LNCAP (cell line): ENCODE measurements at regions not wholly inside any gene's neighbourhood (a gene's known extent, or its start where the extent isn't known, plus 50 kb on each side); places are given as distances from the start of the nearest gene placed in this dataset.

Experiments
- TF ChIP-seq, protein P1 (sequence below): fragments of 450-650 bp; IDR thresholded peaks from 2 replicates; pipeline ENCODE4 v1.5.1; 2017; ENCODE audit warnings: mild to moderate bottlenecking

- TF ChIP-seq, protein P1, sequence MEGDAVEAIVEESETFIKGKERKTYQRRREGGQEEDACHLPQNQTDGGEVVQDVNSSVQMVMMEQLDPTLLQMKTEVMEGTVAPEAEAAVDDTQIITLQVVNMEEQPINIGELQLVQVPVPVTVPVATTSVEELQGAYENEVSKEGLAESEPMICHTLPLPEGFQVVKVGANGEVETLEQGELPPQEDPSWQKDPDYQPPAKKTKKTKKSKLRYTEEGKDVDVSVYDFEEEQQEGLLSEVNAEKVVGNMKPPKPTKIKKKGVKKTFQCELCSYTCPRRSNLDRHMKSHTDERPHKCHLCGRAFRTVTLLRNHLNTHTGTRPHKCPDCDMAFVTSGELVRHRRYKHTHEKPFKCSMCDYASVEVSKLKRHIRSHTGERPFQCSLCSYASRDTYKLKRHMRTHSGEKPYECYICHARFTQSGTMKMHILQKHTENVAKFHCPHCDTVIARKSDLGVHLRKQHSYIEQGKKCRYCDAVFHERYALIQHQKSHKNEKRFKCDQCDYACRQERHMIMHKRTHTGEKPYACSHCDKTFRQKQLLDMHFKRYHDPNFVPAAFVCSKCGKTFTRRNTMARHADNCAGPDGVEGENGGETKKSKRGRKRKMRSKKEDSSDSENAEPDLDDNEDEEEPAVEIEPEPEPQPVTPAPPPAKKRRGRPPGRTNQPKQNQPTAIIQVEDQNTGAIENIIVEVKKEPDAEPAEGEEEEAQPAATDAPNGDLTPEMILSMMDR = no peak
These were observed 218.6 kb downstream of the PDCD6IP start for GRCh38 chr3:34016925-34017587.

- TF ChIP-seq, protein P1 = no peak
These were observed 219.3 kb downstream of the PDCD6IP start for GRCh38 chr3:34017757-34018156.

DNA sequence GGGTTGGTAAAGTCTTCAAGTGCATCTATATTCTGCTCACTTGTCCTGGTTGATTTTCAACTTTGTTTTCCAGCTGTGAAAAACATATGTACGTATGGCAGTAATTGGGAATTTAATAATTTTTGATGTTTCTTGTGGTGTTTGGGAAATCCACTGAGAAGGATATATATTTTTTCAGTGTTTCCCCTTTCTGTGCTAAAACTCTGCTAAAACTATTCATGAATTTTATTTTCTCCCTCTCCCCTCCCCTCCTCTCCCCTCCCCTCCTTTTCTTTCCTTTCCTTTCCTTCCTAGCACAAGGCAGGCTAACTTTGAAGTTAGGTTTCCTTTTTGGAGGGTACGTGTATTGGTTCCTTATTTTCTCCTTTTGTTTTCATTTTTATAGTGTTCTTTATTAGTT lies 220.7 kb downstream of the PDCD6IP start:
- TF ChIP-seq, protein P1 = no peak

GRCh38 chr3:34020170-34020569 lies 221.7 kb downstream of the PDCD6IP start:
- TF ChIP-seq, protein P1 = no peak

- TF ChIP-seq, protein P1 = no peak
These were observed 222.6 kb downstream of the PDCD6IP start for GRCh38 chr3:34020726-34021680.

DNA sequence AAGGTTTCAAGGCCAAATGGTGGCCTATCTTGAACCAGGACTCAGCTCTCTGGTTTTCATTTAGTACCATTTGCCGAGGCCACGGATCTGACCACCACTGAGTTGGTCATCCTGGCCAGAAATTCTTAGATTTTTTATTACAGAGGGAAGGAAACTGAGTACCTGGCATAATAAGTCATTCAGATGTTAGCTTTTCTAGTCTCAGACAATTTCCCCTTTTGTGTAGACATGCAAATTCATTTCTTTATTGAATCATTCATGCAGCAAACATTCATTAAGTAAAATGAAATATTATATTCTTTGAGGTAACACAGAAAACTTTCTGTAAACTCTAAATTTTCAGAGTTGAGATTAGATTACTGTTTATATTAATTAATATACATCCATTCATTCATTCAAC lies 223.7 kb downstream of the PDCD6IP start:
- TF ChIP-seq, protein P1 = no peak

DNA sequence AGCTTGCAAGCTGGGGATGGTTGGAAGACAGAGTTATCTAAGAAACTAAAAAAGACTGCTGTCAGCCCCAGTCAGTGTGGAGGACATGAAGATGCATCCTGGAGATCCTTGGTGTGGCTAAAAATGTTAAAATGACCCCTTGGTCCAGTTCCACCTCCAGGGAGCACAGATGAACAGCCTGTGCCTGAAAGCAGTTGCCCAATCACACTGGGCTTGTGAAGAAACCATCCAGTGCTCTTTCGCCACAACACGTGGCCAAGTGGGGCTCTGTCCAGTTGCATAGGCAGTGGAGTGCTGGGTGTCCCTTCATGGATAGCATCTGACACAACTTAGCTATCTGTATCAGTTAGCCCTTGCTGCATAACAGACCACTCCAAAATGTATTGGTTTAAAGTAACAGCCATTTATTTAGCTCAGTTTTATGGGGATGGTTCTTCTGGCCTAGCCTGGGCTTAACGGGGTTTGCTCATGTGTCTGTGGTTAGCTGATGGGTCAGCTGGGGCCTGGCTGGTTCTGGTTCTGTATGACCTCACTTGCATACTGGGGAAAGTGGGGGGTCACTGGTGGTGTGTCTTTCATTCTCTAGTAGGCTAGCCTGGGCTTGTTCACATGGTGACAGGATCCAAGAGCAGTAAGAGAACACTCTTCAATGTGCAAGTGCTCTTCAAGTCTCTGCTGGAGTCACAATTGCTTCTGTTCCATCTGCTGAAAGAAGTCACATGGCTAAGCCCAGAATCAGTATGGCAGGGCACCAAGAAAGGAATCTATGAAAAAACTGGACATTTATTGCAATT lies 226.2 kb downstream of the PDCD6IP start:
- TF ChIP-seq, protein P1 = no peak
